ENCODE measurements at regions not wholly inside any gene's neighbourhood (a gene's known extent, or its start where the extent isn't known, plus 50 kb on each side); places are given as distances from the start of the nearest gene placed in this dataset.

DNA sequence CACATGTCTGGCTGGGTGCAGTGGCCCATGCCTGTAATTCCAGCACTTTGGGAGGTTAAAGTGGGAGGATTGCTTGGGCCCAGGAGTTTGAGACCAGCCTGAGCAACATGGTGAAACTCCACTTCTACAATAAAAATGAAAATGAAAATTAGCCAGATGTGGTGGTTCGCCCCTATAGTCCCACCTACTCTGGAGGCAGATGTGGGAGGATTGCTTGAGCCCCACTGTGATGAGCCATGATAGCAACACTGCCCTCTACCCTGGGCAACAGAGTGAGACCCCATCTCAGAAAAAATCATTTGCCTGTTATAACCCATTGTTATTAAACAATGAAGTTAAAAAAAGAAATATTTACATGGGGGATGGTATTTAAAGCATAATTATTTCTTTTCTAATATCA is 240.1 kb upstream of the ZPLD1 start:
- intact Hi-C loops (cut with DNase I; ENCODE audit: low total_unique reads): no loop called here
- no peak for DNase-seq
- 80 to 87% methylated on average over 1 of the region's 1 CpG for WGBS, 2 donors
- Histone ChIP-seq H3K9me3 (no peaks in the 10 kb centered on the region), H3K27ac (no peak overlapping the region), H3K4me3 (no peak overlapping the region), H3K36me3 (ENCODE audit: low read depth, missing control alignments) (no peaks in the 10 kb centered on the region), H3K4me1 (no peaks in the 10 kb centered on the region), H3K27me3 (no peaks in the 10 kb centered on the region)
- no peak for TF ChIP-seq POLR2A (IDR thresholded peaks at IDR 0.05)

- no peaks in the 10 kb centered on the region for H3K36me3 ChIP-seq (ENCODE audit: low read depth, missing control alignments)
- WGBS, 2 donors: 70 to 75% methylated on average over 5 of the region's 5 CpGs
- intact Hi-C loops (cut with DNase I; ENCODE audit: low total_unique reads): no loop called here
Measured at GRCh38 chr3:102195198-102195948, 239.4 kb upstream of the ZPLD1 start.

DNA sequence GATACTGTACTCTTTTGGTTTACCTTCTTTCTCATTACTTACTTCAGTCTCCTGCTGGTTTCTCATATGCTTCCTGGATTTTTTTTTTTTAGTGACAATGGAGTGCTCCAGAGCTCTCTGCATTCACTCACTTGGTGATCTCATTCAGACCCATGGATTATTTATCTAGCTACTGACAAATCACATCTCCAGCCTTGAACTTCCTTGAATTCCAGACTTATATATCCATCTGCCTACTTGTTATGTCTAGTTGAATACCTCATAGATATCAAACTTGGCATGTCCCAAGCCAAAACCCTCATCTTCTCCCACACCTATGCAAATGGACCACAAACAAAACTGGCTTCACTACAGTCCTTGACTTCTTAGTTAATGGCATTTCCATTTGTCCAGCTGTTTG is 234.7 kb upstream of the ZPLD1 start:
- Histone ChIP-seq H3K9me3 (no peaks in the 10 kb centered on the region), H3K27ac (no peak overlapping the region), H3K27me3 (no peaks in the 10 kb centered on the region), H3K4me3 (no peak overlapping the region), H3K4me1 (no peaks in the 10 kb centered on the region), H3K36me3 (ENCODE audit: low read depth, missing control alignments) (no peaks in the 10 kb centered on the region)
- DNase-seq: no peak
- intact Hi-C loops (cut with DNase I; ENCODE audit: low total_unique reads): no loop called here
- no peak for TF ChIP-seq POLR2A (IDR thresholded peaks at IDR 0.05)
- TF ChIP-seq, protein P1, sequence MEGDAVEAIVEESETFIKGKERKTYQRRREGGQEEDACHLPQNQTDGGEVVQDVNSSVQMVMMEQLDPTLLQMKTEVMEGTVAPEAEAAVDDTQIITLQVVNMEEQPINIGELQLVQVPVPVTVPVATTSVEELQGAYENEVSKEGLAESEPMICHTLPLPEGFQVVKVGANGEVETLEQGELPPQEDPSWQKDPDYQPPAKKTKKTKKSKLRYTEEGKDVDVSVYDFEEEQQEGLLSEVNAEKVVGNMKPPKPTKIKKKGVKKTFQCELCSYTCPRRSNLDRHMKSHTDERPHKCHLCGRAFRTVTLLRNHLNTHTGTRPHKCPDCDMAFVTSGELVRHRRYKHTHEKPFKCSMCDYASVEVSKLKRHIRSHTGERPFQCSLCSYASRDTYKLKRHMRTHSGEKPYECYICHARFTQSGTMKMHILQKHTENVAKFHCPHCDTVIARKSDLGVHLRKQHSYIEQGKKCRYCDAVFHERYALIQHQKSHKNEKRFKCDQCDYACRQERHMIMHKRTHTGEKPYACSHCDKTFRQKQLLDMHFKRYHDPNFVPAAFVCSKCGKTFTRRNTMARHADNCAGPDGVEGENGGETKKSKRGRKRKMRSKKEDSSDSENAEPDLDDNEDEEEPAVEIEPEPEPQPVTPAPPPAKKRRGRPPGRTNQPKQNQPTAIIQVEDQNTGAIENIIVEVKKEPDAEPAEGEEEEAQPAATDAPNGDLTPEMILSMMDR (IDR thresholded peaks at IDR 0.05): no peak

More at GRCh38 chr3:102195198-102195948, 239.4 kb upstream of the ZPLD1 start:
- H3K27me3 ChIP-seq: no peaks in the 10 kb centered on the region
- H3K4me3 ChIP-seq: no peak overlapping the region
- H3K27ac ChIP-seq: no peak overlapping the region
- H3K4me1 ChIP-seq: no peaks in the 10 kb centered on the region
- no peaks in the 10 kb centered on the region for H3K9me3 ChIP-seq
- no peak for TF ChIP-seq POLR2A (IDR thresholded peaks at IDR 0.05)
- TF ChIP-seq, protein P1 (IDR thresholded peaks at IDR 0.05): no peak
- DNase-seq: no peak

DNA sequence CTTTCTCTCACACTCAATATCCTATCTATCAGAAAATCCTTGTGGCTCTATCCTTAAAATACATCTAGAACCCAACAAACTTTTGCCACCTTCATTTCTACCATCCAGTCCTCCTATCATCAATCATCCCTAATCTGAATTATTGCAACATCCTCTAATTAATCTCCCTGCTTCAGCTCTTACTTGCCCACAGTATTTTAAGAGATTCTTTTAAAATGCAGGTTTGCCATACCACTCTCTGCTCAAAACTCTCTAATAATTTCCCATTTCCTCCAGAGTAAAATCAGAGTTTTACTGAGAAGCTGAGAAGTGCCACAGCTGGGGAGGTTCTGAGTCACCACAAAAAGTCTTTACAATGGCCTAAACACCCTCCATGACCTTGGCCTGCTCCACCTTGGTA is 234.3 kb upstream of the ZPLD1 start:
- intact Hi-C loops (cut with DNase I; ENCODE audit: low total_unique reads): no loop called here
- H3K27me3 ChIP-seq: no peaks in the 10 kb centered on the region
- TF ChIP-seq, protein P1 (IDR thresholded peaks at IDR 0.05): no peak
- TF ChIP-seq POLR2A (IDR thresholded peaks at IDR 0.05): no peak
- no peaks in the 10 kb centered on the region for H3K4me1 ChIP-seq
- no peak for DNase-seq
- H3K36me3 ChIP-seq (ENCODE audit: low read depth, missing control alignments): no peaks in the 10 kb centered on the region
- H3K4me3 ChIP-seq: no peak overlapping the region
- H3K9me3 ChIP-seq: no peaks in the 10 kb centered on the region
- H3K27ac ChIP-seq: no peak overlapping the region

- H3K4me3 ChIP-seq: no peak overlapping the region
- TF ChIP-seq POLR2A (IDR thresholded peaks at IDR 0.05): no peak
- TF ChIP-seq, protein P1 (IDR thresholded peaks at IDR 0.05): no peak
Measured at GRCh38 chr3:102205647-102206046, 229.2 kb upstream of the ZPLD1 start.

More at GRCh38 chr3:102205647-102206046, 229.2 kb upstream of the ZPLD1 start:
- Histone ChIP-seq H3K36me3 (ENCODE audit: low read depth, missing control alignments) (no peaks in the 10 kb centered on the region), H3K4me1 (no peaks in the 10 kb centered on the region), H3K27ac (no peak overlapping the region), H3K9me3 (no peaks in the 10 kb centered on the region), H3K27me3 (no peaks in the 10 kb centered on the region)
- 67 to 93% methylated on average over 1 of the region's 1 CpG for WGBS, 2 donors
- no peak for DNase-seq
- intact Hi-C loops (cut with DNase I; ENCODE audit: low total_unique reads): no loop called here
